ENCODE measurements at regions not wholly inside any gene's neighbourhood (a gene's known extent, or its start where the extent isn't known, plus 50 kb on each side); places are given as distances from the start of the nearest gene placed in this dataset.
"Not testable (repeated sequence)": the region's sequence is repeated elsewhere in the genome, so short reads cannot be mapped to it uniquely, and the experiment has no call there.

DNA sequence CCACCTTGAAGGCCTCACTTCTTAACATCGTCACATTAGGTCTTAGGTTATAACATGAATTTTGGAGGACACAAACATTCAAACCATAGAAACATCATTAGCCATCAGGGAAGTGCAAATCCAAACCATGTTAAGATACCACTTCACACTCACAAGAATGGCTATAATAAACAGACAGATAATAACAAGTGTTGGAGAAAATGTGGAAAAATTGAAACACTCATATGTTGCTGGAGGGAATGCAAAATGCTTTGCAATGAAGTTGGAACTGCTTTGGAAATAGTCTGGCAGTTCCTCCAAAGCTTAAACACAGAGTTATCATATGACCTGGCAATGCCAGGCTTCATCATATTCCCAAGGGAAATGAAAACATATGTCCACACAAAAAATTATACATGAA, 156.8 kb upstream of the EFCAB3 start:
- 86 to 90% methylated on average over 1 of the region's 1 CpG for WGBS, 2 donors (ENCODE audit: low coverage in 1 of 2)
- H3K27me3 ChIP-seq, H3K36me3 ChIP-seq, ATAC-seq, H3K9me3 ChIP-seq, H3K4me3 ChIP-seq, H3K27ac ChIP-seq, H3K4me1 ChIP-seq: not testable (repeated sequence)

GRCh38 chr17:62219221-62219899, 154.3 kb upstream of the MED13 start:
- H3K9me3 ChIP-seq, result peaks cover 0 to 6% (median 0%) of the 10 kb centered on the region in 3 donors
- no peak overlapping the region for H3K27ac ChIP-seq
- no peak for TF ChIP-seq POLR2AphosphoS5 (IDR thresholded peaks at IDR 0.05)
- TF ChIP-seq POLR2A (IDR thresholded peaks at IDR 0.05), result no peak
- no peak for TF ChIP-seq EP300 (IDR thresholded peaks at IDR 0.05)
- TF ChIP-seq, protein P1, sequence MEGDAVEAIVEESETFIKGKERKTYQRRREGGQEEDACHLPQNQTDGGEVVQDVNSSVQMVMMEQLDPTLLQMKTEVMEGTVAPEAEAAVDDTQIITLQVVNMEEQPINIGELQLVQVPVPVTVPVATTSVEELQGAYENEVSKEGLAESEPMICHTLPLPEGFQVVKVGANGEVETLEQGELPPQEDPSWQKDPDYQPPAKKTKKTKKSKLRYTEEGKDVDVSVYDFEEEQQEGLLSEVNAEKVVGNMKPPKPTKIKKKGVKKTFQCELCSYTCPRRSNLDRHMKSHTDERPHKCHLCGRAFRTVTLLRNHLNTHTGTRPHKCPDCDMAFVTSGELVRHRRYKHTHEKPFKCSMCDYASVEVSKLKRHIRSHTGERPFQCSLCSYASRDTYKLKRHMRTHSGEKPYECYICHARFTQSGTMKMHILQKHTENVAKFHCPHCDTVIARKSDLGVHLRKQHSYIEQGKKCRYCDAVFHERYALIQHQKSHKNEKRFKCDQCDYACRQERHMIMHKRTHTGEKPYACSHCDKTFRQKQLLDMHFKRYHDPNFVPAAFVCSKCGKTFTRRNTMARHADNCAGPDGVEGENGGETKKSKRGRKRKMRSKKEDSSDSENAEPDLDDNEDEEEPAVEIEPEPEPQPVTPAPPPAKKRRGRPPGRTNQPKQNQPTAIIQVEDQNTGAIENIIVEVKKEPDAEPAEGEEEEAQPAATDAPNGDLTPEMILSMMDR (IDR thresholded peaks at IDR 0.05), result no peak
- no peak for ATAC-seq
- WGBS, 2 donors (ENCODE audit: low coverage in 1 of 2), result 59 to 75% methylated on average over 7 of the region's 7 CpGs
- H3K4me3 ChIP-seq, result no peak overlapping the region
- no peaks in the 10 kb centered on the region for H3K27me3 ChIP-seq
- H3K36me3 ChIP-seq, result no peaks in the 10 kb centered on the region
- no peaks in the 10 kb centered on the region for H3K4me1 ChIP-seq

GRCh38 chr17:62216847-62217246, 151.8 kb upstream of the MED13 start:
- peaks cover 0 to 6% (median 0%) of the 10 kb centered on the region in 3 donors for H3K9me3 ChIP-seq
- H3K36me3 ChIP-seq, result no peaks in the 10 kb centered on the region
- 80 to 100% methylated on average over 1 to 4 of the region's 8 CpGs for WGBS, 2 donors (ENCODE audit: low coverage in 1 of 2)
- no peak for ATAC-seq
- peaks cover 5% of the 10 kb centered on the region for H3K27me3 ChIP-seq
- TF ChIP-seq EP300 (IDR thresholded peaks at IDR 0.05) (no peak), POLR2AphosphoS5 (IDR thresholded peaks at IDR 0.05) (no peak), POLR2A (IDR thresholded peaks at IDR 0.05) (no peak)
- TF ChIP-seq, protein P1 (IDR thresholded peaks at IDR 0.05), result no peak
- no peaks in the 10 kb centered on the region for H3K4me1 ChIP-seq
- no peak overlapping the region for H3K27ac ChIP-seq
- H3K4me3 ChIP-seq, result no peak overlapping the region

DNA sequence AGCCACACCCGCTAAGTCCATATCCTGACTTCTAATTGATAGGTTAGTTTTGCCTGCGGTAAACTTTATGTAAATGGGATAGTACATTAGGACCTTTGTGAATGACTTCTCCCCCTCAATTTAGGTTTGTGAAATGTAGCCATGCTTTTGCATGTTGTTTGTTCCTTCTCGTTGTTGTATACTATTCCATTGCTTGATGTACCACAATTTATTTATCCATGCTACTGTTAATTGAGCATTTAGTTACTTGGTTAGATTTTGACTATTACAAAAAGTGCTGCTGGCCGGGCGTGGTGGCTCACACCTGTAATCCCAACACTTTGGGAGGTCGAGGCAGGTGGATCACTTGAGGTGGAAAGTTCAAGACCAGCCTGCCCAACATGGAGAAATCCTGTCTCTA, 150.8 kb upstream of the MED13 start:
- H3K4me1 ChIP-seq, ATAC-seq: not testable (repeated sequence)
- WGBS, 2 donors (ENCODE audit: low coverage in 1 of 2), result 90% methylated on average over 5 to 6 of the region's 6 CpGs

DNA sequence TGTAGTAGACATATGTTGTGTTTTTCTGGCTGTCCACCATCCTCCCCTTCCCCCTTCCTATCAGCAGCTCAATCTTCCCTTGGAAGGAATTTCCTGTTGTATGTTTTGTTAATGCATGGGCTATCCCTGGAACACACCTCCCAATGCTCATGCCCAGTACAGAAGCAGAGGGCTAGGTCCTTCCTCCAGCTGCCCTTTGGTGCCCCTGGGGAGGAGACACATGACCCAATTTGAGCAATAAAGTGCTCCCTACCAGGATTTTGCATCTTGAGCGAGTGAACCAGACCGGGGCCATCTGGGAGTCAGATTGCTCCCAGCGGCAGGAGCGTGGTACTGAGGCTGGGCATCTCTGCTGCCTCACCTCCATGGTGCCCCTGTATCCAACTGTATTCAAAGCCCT, 141.5 kb upstream of the MED13 start:
- H3K4me3 ChIP-seq, result no peak overlapping the region
- H3K36me3 ChIP-seq, result no peaks in the 10 kb centered on the region
- H3K27me3 ChIP-seq, result no peaks in the 10 kb centered on the region
- no CpG with 5 or more reads among the region's 4 CpGs for WGBS, 2 donors (ENCODE audit: low coverage in 1 of 2)
- H3K4me1 ChIP-seq, result no peaks in the 10 kb centered on the region
- no peaks in the 10 kb centered on the region for H3K9me3 ChIP-seq
- TF ChIP-seq EP300 (IDR thresholded peaks at IDR 0.05) (no peak), POLR2AphosphoS5 (IDR thresholded peaks at IDR 0.05) (no peak), POLR2A (IDR thresholded peaks at IDR 0.05) (no peak)
- TF ChIP-seq, protein P1 (IDR thresholded peaks at IDR 0.05), result no peak
- H3K27ac ChIP-seq, result no peak overlapping the region
- no peak for ATAC-seq

More for the DNA sequence above, 150.8 kb upstream of the MED13 start:
- H3K36me3 ChIP-seq, H3K9me3 ChIP-seq, H3K4me3 ChIP-seq, H3K27me3 ChIP-seq, H3K27ac ChIP-seq: not testable (repeated sequence)

GRCh38 chr17:62197156-62197555, 132.1 kb upstream of the MED13 start:
- not testable (repeated sequence) for H3K4me3 ChIP-seq, H3K27ac ChIP-seq, H3K27me3 ChIP-seq, ATAC-seq, H3K36me3 ChIP-seq, H3K4me1 ChIP-seq, H3K9me3 ChIP-seq
- WGBS, 2 donors (ENCODE audit: low coverage in 1 of 2), result 62 to 70% methylated on average over 4 to 7 of the region's 7 CpGs

GRCh38 chr17:62196587-62196986, 131.5 kb upstream of the MED13 start:
- 87 to 100% methylated on average over 3 of the region's 3 CpGs for WGBS, 2 donors (ENCODE audit: low coverage in 1 of 2)
- not testable (repeated sequence) for ATAC-seq, H3K27me3 ChIP-seq, H3K4me3 ChIP-seq, H3K9me3 ChIP-seq, H3K36me3 ChIP-seq, H3K27ac ChIP-seq, H3K4me1 ChIP-seq

Data from gastroesophageal sphincter (tissue), 4 donors.